ENCODE measurements at regions not wholly inside any gene's neighbourhood (a gene's known extent, or its start where the extent isn't known, plus 50 kb on each side); places are given as distances from the start of the nearest gene placed in this dataset.

DNA sequence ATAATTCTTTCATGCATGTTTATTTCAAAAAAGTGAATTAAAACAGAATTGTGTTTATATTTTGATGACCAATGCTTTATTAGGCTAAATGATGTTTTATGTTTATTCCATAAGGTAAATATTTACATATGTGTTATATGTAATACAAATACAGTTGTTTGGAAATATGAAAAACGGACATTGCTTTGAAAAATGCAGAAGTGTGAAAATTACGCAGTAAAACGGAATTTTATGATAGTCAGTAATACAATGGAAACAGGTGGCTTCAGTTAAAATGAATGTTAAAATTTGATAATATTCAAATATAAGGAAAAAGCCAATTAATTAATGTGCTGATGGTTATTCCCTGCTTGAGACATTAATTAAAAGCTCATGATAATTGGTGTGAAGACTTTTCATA is 1633.8 kb downstream of the MAT2B start:
- TF ChIP-seq, protein P1, sequence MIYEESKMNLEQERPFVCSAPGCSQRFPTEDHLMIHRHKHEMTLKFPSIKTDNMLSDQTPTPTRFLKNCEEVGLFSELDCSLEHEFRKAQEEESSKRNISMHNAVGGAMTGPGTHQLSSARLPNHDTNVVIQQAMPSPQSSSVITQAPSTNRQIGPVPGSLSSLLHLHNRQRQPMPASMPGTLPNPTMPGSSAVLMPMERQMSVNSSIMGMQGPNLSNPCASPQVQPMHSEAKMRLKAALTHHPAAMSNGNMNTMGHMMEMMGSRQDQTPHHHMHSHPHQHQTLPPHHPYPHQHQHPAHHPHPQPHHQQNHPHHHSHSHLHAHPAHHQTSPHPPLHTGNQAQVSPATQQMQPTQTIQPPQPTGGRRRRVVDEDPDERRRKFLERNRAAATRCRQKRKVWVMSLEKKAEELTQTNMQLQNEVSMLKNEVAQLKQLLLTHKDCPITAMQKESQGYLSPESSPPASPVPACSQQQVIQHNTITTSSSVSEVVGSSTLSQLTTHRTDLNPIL (CRISPR knock-in tag; IDR thresholded peaks at IDR 0.05; ENCODE audit: low read depth) = no peak
- TF ChIP-seq ESRRG (CRISPR knock-in tag; IDR thresholded peaks at IDR 0.05) (no peak), ZNF70 (CRISPR knock-in tag; IDR thresholded peaks at IDR 0.05) (no peak), ZFP3 (CRISPR knock-in tag; IDR thresholded peaks at IDR 0.05) (no peak), CSDC2 (CRISPR knock-in tag; IDR thresholded peaks at IDR 0.05) (no peak)
- TF ChIP-seq, protein P2, sequence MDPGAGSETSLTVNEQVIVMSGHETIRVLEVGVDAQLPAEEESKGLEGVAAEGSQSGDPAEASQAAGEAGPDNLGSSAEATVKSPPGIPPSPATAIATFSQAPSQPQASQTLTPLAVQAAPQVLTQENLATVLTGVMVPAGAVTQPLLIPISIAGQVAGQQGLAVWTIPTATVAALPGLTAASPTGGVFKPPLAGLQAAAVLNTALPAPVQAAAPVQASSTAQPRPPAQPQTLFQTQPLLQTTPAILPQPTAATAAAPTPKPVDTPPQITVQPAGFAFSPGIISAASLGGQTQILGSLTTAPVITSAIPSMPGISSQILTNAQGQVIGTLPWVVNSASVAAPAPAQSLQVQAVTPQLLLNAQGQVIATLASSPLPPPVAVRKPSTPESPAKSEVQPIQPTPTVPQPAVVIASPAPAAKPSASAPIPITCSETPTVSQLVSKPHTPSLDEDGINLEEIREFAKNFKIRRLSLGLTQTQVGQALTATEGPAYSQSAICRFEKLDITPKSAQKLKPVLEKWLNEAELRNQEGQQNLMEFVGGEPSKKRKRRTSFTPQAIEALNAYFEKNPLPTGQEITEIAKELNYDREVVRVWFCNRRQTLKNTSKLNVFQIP (CRISPR knock-in tag; IDR thresholded peaks at IDR 0.05; ENCODE audit: borderline replicate concordance, low read depth) = no peak
- TF ChIP-seq, protein P3, sequence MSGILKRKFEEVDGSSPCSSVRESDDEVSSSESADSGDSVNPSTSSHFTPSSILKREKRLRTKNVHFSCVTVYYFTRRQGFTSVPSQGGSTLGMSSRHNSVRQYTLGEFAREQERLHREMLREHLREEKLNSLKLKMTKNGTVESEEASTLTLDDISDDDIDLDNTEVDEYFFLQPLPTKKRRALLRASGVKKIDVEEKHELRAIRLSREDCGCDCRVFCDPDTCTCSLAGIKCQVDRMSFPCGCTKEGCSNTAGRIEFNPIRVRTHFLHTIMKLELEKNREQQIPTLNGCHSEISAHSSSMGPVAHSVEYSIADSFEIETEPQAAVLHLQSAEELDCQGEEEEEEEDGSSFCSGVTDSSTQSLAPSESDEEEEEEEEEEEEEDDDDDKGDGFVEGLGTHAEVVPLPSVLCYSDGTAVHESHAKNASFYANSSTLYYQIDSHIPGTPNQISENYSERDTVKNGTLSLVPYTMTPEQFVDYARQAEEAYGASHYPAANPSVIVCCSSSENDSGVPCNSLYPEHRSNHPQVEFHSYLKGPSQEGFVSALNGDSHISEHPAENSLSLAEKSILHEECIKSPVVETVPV (CRISPR knock-in tag; IDR thresholded peaks at IDR 0.05) = no peak
- no peak for ATAC-seq

DNA sequence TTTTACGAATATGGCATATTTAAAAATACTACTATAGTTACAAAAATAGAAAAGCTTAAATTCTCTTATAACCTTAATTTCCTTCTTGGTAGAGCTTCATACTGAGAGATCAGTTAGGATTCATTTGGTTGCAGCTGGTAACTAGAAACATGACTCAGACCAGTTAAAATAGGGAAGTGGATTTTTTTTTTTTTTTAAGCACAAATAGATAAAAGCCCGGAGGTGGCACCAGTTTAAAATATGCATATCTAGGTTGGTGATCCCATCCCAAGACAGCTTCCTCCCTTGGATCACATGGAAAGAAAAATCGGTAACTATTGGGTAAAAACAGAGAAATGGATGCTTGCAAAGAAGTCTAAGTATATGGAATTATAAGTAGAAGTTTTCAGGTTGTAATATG is 1634.3 kb downstream of the MAT2B start:
- TF ChIP-seq ZNF565 (CRISPR knock-in tag; conservative IDR thresholded peaks at IDR 0.05; ENCODE audit: low read depth) (no peak), PPARA (CRISPR knock-in tag; IDR thresholded peaks at IDR 0.05; ENCODE audit: borderline replicate concordance) (no peak), OSR1 (CRISPR knock-in tag; IDR thresholded peaks at IDR 0.05) (no peak), ESRRG (CRISPR knock-in tag; IDR thresholded peaks at IDR 0.05) (no peak), ZFP30 (CRISPR knock-in tag; IDR thresholded peaks at IDR 0.05) (no peak), SNAI2 (CRISPR knock-in tag; IDR thresholded peaks at IDR 0.05) (no peak), CSDC2 (CRISPR knock-in tag; IDR thresholded peaks at IDR 0.05) (no peak)
- TF ChIP-seq, protein P3 (CRISPR knock-in tag; IDR thresholded peaks at IDR 0.05) = no peak
- TF ChIP-seq, protein P1 (CRISPR knock-in tag; IDR thresholded peaks at IDR 0.05; ENCODE audit: low read depth) = no peak
- TF ChIP-seq, protein P4, sequence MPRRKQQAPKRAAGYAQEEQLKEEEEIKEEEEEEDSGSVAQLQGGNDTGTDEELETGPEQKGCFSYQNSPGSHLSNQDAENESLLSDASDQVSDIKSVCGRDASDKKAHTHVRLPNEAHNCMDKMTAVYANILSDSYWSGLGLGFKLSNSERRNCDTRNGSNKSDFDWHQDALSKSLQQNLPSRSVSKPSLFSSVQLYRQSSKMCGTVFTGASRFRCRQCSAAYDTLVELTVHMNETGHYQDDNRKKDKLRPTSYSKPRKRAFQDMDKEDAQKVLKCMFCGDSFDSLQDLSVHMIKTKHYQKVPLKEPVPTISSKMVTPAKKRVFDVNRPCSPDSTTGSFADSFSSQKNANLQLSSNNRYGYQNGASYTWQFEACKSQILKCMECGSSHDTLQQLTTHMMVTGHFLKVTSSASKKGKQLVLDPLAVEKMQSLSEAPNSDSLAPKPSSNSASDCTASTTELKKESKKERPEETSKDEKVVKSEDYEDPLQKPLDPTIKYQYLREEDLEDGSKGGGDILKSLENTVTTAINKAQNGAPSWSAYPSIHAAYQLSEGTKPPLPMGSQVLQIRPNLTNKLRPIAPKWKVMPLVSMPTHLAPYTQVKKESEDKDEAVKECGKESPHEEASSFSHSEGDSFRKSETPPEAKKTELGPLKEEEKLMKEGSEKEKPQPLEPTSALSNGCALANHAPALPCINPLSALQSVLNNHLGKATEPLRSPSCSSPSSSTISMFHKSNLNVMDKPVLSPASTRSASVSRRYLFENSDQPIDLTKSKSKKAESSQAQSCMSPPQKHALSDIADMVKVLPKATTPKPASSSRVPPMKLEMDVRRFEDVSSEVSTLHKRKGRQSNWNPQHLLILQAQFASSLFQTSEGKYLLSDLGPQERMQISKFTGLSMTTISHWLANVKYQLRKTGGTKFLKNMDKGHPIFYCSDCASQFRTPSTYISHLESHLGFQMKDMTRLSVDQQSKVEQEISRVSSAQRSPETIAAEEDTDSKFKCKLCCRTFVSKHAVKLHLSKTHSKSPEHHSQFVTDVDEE (CRISPR knock-in tag; IDR thresholded peaks at IDR 0.05) = no peak
- TF ChIP-seq, protein P5, sequence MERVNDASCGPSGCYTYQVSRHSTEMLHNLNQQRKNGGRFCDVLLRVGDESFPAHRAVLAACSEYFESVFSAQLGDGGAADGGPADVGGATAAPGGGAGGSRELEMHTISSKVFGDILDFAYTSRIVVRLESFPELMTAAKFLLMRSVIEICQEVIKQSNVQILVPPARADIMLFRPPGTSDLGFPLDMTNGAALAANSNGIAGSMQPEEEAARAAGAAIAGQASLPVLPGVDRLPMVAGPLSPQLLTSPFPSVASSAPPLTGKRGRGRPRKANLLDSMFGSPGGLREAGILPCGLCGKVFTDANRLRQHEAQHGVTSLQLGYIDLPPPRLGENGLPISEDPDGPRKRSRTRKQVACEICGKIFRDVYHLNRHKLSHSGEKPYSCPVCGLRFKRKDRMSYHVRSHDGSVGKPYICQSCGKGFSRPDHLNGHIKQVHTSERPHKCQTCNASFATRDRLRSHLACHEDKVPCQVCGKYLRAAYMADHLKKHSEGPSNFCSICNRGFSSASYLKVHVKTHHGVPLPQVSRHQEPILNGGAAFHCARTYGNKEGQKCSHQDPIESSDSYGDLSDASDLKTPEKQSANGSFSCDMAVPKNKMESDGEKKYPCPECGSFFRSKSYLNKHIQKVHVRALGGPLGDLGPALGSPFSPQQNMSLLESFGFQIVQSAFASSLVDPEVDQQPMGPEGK (CRISPR knock-in tag; IDR thresholded peaks at IDR 0.05; ENCODE audit: borderline replicate concordance) = no peak
- ATAC-seq = no peak

DNA sequence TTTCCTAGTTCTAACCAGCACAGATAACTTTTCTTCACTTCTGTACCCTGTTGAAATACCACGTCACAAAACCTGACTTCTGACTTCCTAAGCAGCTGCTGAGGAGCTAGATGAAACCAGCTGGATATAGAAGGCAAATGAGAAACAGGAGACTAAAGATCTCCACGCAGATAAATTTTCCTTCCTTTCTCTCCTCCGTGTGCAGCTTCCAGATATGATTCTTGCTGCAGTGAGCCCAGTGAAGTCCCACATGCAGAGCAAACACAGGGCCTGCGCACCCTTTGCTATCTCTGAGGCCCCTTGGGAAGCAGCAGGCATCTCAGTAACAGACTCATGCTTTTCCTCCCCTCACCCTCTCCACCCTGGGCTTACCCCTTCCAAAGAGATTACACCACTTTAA is 1638.3 kb downstream of the MAT2B start:
- no peak for ATAC-seq
- TF ChIP-seq ARNTL (CRISPR knock-in tag; IDR thresholded peaks at IDR 0.05; ENCODE audit: borderline replicate concordance, low read depth) (no peak), TCF4 (CRISPR knock-in tag; IDR thresholded peaks at IDR 0.05; ENCODE audit: borderline replicate concordance) (peak; percentile 22; the same call in 1 of the 2 replicates)

Measured in SK-N-SH treated with all-trans-retinoic acid at 6 μM for 48 hours (cell line).